GM12878 (cell line): ENCODE measurements at regions not wholly inside any gene's neighbourhood (a gene's known extent, or its start where the extent isn't known, plus 50 kb on each side); places are given as distances from the start of the nearest gene placed in this dataset.

ENCODE experiments used
- ATAC-seq: fragments of 200-7000 bp; cut with Tn5 transposase; 3 replicates; pipeline ENCODE4 v1.9.1; 2020; ENCODE audit warnings: mild to moderate bottlenecking, moderate library complexity
- BruUV-seq: library from RNA; stranded (reverse); fragments of 400-500 nt; replicated peaks from 2 replicates; lab custom pipeline; 2021; lab: Mats Ljungman, UMichigan
- CTCF ChIA-PET: fragments of 300-600 bp; sonication (Branson Sonifier 250); formaldehyde crosslinking; extraction: SDS; loops from one replicate; lab custom pipeline; 2021; ENCODE audit warnings: inconsistent platforms; lab: Yijun Ruan, JAX
- POLR2A ChIA-PET: fragments of 350-600 bp; formaldehyde crosslinking; extraction: SDS; loops from one replicate; lab custom pipeline; 2021; ENCODE audit warnings: inconsistent platforms; lab: Charles Lee
- RAD21 ChIA-PET: fragments of 300-600 bp; sonication (Branson Sonifier 250); formaldehyde crosslinking; loops from one replicate; lab custom pipeline; 2023; ENCODE audit warnings: antibody characterized with exemption; ENCODE audit not compliant: unreplicated experiment; lab: Charles Lee
- SMC1A ChIA-PET: fragments of 300-600 bp; sonication (Branson Sonifier 250); formaldehyde crosslinking; loops from one replicate; lab custom pipeline; 2023; ENCODE audit not compliant: unreplicated experiment, uncharacterized antibody; lab: Charles Lee
- DNase-seq: peaks from one replicate; pipeline ENCODE4 v3.0.0-alpha.2; 2011; ENCODE audit warnings: low read depth, low spot score
- FAIRE-seq: peaks from 3 replicates; lab custom pipeline; 2011; peaks lifted over from hg19 to GRCh38; lab: Jason Lieb, UNC
- H2AFZ ChIP-seq: 2 replicates; pipeline ENCODE4 v1.6.0; 2011; ENCODE audit warnings: low read depth, low read length, control low read depth; ENCODE audit not compliant: control insufficient read depth
- H3K27ac ChIP-seq: 2 replicates; pipeline ENCODE4 v1.5.1; 2011; ENCODE audit warnings: control low read depth; ENCODE audit not compliant: control insufficient read depth, insufficient read depth
- H3K27me3 ChIP-seq, 2 experiments: replicated peaks in 1 of 2; 2 replicates each; pipeline versions ENCODE4 v1.6.0 to v1.6.1; 2011; ENCODE audit warnings: low read length in 1 of 2; ENCODE audit not compliant: control insufficient read depth in 2 of 2, insufficient read depth in 2 of 2
- H3K36me3 ChIP-seq, 2 experiments: 2 replicates each; pipeline ENCODE4 v1.5.1; 2011; ENCODE audit warnings: low read length in 1 of 2; ENCODE audit not compliant: control insufficient read depth in 2 of 2, insufficient read depth in 2 of 2
- H3K4me1 ChIP-seq: 2 replicates; pipeline ENCODE4 v1.6.1; 2011; ENCODE audit warnings: mild to moderate bottlenecking, low read length, moderate library complexity, mixed read lengths; ENCODE audit not compliant: control insufficient read depth, insufficient read depth
- H3K4me2 ChIP-seq: 2 replicates; pipeline ENCODE4 v1.6.0; 2011; ENCODE audit warnings: control low read depth; ENCODE audit not compliant: control insufficient read depth, insufficient read depth
- H3K4me3 ChIP-seq: fragments of 200-600 bp; sonication (generic); 2 replicates; pipeline ENCODE4 v1.5.1; 2016
- H3K79me2 ChIP-seq: 2 replicates; pipeline ENCODE4 v1.6.0; 2011; ENCODE audit warnings: low read length; ENCODE audit not compliant: control insufficient read depth, insufficient read depth
- H3K9ac ChIP-seq: 2 replicates; pipeline ENCODE4 v1.8.0; 2011; ENCODE audit warnings: low read length, control low read depth, mixed read lengths; ENCODE audit not compliant: control insufficient read depth, insufficient read depth
- H3K9me3 ChIP-seq: replicated peaks from 3 replicates; pipeline ENCODE4 v1.5.1; 2011; ENCODE audit warnings: mild to moderate bottlenecking, low read length; ENCODE audit not compliant: control insufficient read depth, insufficient read depth
- H4K20me1 ChIP-seq: 2 replicates; pipeline ENCODE4 v1.6.0; 2011; ENCODE audit not compliant: control insufficient read depth, insufficient read depth
- BRCA1 ChIP-seq: IDR thresholded peaks from 2 replicates; pipeline ENCODE4 v1.6.1; 2011; ENCODE audit warnings: low read depth, low read length, improper control_type of control experiment
- PML ChIP-seq: IDR thresholded peaks from 2 replicates; pipeline ENCODE4 v1.6.1; 2012; ENCODE audit warnings: low read length, inconsistent platforms
- RB1 ChIP-seq: fragments of 450-650 bp; formaldehyde crosslinking; IDR thresholded peaks from 2 replicates; pipeline ENCODE4 v1.6.1; 2017; ENCODE audit warnings: mild to moderate bottlenecking, borderline replicate concordance
- RUNX3 ChIP-seq: IDR thresholded peaks from 2 replicates; pipeline ENCODE4 v1.6.1; 2012; ENCODE audit warnings: low read length, inconsistent platforms
- SMC3 ChIP-seq: IDR thresholded peaks from 2 replicates; pipeline ENCODE4 v1.6.1; 2011; ENCODE audit warnings: low read length, improper control_type of control experiment, borderline replicate concordance
- SREBF1 ChIP-seq: IDR thresholded peaks from 2 replicates; pipeline ENCODE4 v1.6.1; 2012; ENCODE audit warnings: mild to moderate bottlenecking, low read length
- WGBS: methylation state at CpG from one replicate; pipeline ENCODE4 v1.1.6; 2016; ENCODE audit warnings: low lambda C conversion rate; ENCODE audit not compliant: insufficient replicate concordance, insufficient coverage; ENCODE audit errors: missing lambda C conversion rate; 5-methylcytosine and 5-hydroxymethylcytosine counted together
- in situ Hi-C: fragments of 300-500 bp; cut with MboI; formaldehyde crosslinking; loops from 9 replicates; pipeline ENCODE4 v1.14.3; 2018; ENCODE audit warnings: mixed read lengths
- intact Hi-C: fragments of 100-400 bp; cut with micrococcal nuclease; formaldehyde crosslinking; loops from one replicate; pipeline ENCODE4 v1.14.2; 2022; ENCODE audit not compliant: unreplicated experiment
- TF ChIP-seq, protein P1 (sequence below): IDR thresholded peaks from 2 replicates; pipeline ENCODE4 v1.6.1; 2012; ENCODE audit warnings: improper control_type of control experiment, low read depth, low read length; ENCODE audit not compliant: insufficient replicate concordance

DNA sequence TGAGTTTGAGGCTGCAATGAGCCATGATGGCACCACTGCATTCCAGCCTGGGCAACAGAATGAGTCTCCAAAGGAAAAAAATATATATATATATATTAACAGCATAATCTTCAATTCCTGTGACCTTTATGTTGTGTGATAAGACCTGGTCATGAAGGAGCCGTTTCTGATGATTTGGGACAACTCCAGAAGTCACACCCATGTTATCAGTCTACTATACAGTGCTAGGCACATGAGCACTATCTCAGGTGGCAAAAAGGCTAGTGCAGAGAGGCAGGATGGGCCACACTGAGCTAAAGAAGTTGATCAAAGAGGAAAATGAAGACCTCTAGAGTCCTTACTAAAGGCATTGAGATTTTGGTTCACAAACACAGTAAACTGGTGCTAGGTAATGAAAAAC lies 205.0 kb upstream of the RAD23B start (continued):
- TF ChIP-seq, protein P1, sequence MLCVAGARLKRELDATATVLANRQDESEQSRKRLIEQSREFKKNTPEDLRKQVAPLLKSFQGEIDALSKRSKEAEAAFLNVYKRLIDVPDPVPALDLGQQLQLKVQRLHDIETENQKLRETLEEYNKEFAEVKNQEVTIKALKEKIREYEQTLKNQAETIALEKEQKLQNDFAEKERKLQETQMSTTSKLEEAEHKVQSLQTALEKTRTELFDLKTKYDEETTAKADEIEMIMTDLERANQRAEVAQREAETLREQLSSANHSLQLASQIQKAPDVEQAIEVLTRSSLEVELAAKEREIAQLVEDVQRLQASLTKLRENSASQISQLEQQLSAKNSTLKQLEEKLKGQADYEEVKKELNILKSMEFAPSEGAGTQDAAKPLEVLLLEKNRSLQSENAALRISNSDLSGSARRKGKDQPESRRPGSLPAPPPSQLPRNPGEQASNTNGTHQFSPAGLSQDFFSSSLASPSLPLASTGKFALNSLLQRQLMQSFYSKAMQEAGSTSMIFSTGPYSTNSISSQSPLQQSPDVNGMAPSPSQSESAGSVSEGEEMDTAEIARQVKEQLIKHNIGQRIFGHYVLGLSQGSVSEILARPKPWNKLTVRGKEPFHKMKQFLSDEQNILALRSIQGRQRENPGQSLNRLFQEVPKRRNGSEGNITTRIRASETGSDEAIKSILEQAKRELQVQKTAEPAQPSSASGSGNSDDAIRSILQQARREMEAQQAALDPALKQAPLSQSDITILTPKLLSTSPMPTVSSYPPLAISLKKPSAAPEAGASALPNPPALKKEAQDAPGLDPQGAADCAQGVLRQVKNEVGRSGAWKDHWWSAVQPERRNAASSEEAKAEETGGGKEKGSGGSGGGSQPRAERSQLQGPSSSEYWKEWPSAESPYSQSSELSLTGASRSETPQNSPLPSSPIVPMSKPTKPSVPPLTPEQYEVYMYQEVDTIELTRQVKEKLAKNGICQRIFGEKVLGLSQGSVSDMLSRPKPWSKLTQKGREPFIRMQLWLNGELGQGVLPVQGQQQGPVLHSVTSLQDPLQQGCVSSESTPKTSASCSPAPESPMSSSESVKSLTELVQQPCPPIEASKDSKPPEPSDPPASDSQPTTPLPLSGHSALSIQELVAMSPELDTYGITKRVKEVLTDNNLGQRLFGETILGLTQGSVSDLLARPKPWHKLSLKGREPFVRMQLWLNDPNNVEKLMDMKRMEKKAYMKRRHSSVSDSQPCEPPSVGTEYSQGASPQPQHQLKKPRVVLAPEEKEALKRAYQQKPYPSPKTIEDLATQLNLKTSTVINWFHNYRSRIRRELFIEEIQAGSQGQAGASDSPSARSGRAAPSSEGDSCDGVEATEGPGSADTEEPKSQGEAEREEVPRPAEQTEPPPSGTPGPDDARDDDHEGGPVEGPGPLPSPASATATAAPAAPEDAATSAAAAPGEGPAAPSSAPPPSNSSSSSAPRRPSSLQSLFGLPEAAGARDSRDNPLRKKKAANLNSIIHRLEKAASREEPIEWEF: no peak
- TF ChIP-seq PML: no peak
- TF ChIP-seq RB1: no peak
- TF ChIP-seq BRCA1: no peak

DNA sequence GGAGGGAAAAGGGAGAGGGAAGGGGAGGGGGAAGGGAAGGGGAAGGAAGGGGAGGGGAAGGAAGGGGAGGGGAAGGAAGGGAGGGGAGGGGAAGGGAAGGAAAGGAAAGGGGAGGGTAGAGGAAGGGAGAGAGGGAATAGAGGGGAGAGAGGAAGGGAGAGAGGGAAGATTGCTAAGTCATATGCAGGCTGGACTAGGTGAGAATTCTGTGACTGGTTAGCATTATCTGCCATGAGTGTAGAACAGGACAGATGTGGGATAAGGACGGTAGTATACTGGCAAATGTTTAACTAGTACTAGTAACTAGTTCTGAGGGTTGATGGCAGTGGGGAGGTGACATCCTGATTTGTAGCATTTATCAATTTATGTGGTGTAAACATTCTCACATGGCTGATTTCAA lies 203.5 kb upstream of the RAD23B start:
- H4K20me1 ChIP-seq: no peaks in the 10 kb centered on the region
- in situ Hi-C loops: no loop called here
- TF ChIP-seq SREBF1: no peak
- TF ChIP-seq RUNX3: no peak
- no peak for TF ChIP-seq BRCA1
- TF ChIP-seq SMC3: no peak
- no peaks in the 10 kb centered on the region for H3K4me1 ChIP-seq
- no peak overlapping the region for H3K4me3 ChIP-seq
- no peak for ATAC-seq
- POLR2A ChIA-PET: no interaction called here
- no peak overlapping the region for H2AFZ ChIP-seq
- 7% methylated on average over 1 of the region's 1 CpG for WGBS
- no peak for FAIRE-seq
- SMC1A ChIA-PET: interaction anchor here (0.8 kb wide), 1 partner anchor 90 kb away, joined by 3 read pairs; no protein-coding TSS in a partner anchor
- H3K9me3 ChIP-seq: no peaks in the 10 kb centered on the region; the same call in 2 of the 3 replicates
- H3K36me3 ChIP-seq: no peaks in the 10 kb centered on the region
- no peak overlapping the region for H3K27ac ChIP-seq
- no peak for DNase-seq
- CTCF ChIA-PET: no interaction called here
- H3K4me2 ChIP-seq: no peak overlapping the region
- H3K27me3 ChIP-seq: no peaks in the 10 kb centered on the region
- no TSS peak for BruUV-seq
- RAD21 ChIA-PET: no interaction called here
- no peak overlapping the region for H3K9ac ChIP-seq
- H3K79me2 ChIP-seq: no peaks in the 10 kb centered on the region
- intact Hi-C loops: no loop called here
